NCI-H2107 treated with DMSO at 0.1 percent for 48 hours (cell line): ENCODE measurements at regions not wholly inside any gene's neighbourhood (a gene's known extent, or its start where the extent isn't known, plus 50 kb on each side); places are given as distances from the start of the nearest gene placed in this dataset.

Experiments
- DNase-seq: peaks from one replicate; lab custom pipeline; 2025; ENCODE audit not compliant: unreplicated experiment; lab: John Stamatoyannopoulos, UW

GRCh38 chr3:70421506-70421905 is 109.1 kb upstream of the MDFIC2 start:
- no peak for DNase-seq

GRCh38 chr3:70409018-70409417 is 96.6 kb upstream of the MDFIC2 start:
- no peak for DNase-seq

- no peak for DNase-seq
These were observed 87.8 kb upstream of the MDFIC2 start for GRCh38 chr3:70400194-70400593.

- DNase-seq: no peak
These were observed 81.6 kb upstream of the MDFIC2 start for GRCh38 chr3:70393881-70394612.

- no peak for DNase-seq
These were observed 79.8 kb upstream of the MDFIC2 start for GRCh38 chr3:70392227-70392626.

- DNase-seq: no peak
These were observed 75.5 kb upstream of the MDFIC2 start for GRCh38 chr3:70387889-70388288.

- no peak for DNase-seq
These were observed 74.4 kb upstream of the MDFIC2 start for GRCh38 chr3:70386846-70387245.

- no peak for DNase-seq
These were observed 73.6 kb upstream of the MDFIC2 start for GRCh38 chr3:70386043-70386442.

- DNase-seq: no peak
These were observed 71.0 kb upstream of the MDFIC2 start for GRCh38 chr3:70383360-70383831.

GRCh38 chr3:70374179-70374578 is 61.7 kb upstream of the MDFIC2 start:
- DNase-seq: no peak
